Activated naive CD4-positive, alpha-beta T cell treated with anti-CD3 and anti-CD28 coated beads, Interleukin-2, amount 50 U/mL, for 16 hours (primary cell): ENCODE measurements at regions not wholly inside any gene's neighbourhood (a gene's known extent, or its start where the extent isn't known, plus 50 kb on each side); places are given as distances from the start of the nearest gene placed in this dataset.
"Not testable (repeated sequence)": the region's sequence is repeated elsewhere in the genome, so short reads cannot be mapped to it uniquely, and the experiment has no call there.

ENCODE experiments used
- DNase-seq: peaks from one replicate; pipeline ENCODE4 v3.0.0-alpha.2; 2020

DNA sequence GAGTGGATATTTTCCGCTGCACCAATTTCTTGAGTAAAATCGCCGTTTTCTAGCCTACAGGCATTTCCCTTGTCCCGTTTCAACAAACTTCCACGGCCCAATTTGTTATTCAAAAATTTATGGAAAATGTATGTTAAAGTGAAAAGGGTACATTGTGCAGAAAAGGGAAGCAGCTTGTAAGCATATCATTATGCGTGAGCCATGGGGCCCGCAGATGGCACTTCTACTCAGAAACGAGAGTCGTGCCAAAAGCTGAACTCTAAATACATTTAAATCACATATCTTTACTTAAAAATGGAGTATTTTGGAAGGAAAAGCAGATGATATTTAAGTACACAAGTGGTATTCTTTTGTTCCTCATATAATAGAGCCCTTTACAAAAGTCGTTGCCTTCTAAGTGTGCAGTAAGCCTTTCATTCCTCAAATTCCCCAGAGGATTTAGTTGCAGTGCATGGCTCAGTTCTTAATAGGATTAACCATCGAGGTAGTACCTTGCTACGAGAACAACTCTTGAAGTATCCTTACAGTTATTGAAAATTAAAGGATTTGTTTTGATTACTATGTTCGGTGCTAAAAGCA is 1227.2 kb upstream of the WWC1 start:
- no peak for DNase-seq

DNA sequence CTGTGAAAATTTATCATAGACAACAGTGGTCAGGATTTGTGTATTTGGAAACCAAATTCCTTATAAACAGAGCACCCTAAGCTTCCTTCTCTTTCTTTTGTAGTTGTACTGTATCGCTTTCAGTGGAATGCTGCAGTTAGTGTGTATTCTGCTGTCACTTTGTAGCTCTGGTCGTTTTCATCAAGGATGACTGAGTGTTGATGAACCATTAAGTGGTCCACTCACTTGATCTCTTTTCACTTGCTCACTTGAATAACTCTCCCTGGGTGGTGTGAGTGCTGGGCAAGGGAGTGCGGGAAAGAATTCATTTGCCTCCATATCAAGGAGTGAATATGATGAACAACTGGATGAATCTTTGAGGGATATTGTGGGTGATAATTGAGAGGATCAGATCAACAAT is 1225.7 kb upstream of the WWC1 start:
- no peak for DNase-seq

DNA sequence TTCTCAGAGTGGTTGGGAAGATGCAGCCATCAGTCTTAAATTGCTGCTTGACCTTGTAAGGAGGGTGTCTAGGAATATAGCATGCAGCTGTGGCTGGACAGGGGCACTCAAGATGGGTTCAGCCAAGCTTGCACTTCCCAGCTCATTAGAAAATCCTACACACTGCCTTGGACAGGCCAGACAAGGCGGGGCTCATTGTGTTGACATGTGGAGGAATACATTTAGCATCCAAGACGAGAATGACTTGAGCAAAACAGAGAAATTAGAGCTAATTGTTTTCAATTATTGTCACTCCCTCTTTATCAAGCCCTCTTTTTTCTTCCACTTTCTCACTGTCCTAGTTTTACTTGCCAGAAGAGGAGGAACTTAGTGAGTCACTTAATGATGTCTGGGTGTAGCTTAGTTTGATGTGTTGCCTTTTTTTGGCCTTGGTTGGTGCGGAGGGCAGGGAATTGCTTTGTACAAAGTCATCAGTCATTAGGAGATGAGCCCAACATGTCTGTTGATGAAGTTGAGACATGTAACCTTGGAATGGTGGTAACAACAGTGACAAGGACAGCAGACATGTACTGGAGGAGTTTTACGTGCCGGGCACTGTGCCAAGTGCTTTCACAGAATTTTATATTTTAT is 1219.3 kb upstream of the WWC1 start:
- no peak for DNase-seq

DNA sequence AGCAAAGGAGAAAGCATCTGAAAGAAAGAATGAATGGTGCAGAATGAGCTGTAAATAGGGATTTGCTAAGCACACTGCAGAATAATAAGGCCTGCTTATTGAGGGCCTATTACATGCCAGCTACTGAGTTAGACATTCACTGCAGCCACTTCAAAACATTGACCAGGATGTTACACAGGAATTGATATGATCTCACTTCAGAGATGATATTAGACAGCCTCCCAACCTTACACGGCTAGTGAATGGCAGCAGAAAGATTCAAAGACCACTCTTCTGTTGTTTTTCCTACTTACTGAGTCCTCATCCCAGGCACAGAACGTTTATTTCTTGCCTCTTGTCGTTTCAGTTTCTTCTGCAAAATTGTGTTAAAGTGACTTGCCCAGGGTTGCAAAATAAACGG is 1209.9 kb upstream of the WWC1 start:
- DNase-seq: no peak

DNA sequence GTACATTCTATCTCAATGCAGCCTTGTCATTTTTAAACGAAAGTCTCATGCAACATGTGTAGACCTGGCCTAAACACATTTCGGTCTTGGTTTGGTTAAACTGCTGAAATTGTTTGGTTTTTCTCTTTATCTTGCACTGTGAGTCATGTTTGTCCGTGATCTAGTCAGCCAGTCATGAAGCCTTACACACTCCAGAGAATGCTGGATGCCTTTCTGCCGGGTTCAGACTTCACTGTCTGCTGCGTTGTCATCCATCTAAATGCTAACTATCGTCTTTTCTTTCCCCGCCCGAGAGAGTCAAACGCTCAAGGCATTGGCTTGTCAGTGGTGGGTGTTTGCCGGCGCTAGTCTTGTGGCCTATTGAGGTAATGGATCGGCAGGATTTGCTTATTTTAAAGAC is 1194.6 kb upstream of the WWC1 start:
- no peak for DNase-seq

DNA sequence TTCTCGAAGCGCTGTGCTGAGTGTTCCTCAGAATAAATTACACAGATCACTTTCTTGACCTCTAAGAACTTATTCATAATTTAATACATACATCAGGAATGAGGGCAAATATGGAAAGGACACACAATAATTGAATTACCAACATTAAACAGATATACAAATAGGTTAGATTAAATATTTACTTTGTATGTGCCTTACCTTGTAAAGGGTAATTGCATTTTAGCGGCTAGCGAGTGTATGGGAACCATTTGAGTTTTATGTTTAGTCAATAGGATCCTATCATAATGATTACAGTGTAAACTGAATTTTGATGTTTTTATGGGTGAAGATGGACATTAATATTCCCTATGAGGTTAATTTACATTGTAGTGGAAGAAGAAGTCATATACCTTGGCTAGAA is 1187.1 kb upstream of the WWC1 start:
- DNase-seq: no peak

DNA sequence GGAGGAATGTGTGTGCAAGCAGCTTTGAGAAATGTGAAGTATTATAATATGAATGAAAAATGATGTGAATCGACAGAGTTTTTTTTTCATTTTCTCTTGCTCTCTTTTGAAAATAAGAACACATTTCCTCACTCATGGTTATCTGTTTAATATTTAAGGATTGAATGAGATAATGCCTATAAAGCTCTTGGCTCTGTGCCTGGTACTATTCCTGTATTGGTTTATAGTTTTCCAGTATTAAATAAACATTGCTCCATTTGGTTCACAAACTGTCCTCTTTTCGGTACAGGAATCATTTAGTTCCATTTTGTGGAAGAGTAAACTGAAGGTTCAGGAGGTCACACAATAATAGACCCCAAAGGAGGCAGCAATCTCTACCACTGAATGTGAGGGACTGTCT is 1185.5 kb upstream of the WWC1 start:
- no peak for DNase-seq

DNA sequence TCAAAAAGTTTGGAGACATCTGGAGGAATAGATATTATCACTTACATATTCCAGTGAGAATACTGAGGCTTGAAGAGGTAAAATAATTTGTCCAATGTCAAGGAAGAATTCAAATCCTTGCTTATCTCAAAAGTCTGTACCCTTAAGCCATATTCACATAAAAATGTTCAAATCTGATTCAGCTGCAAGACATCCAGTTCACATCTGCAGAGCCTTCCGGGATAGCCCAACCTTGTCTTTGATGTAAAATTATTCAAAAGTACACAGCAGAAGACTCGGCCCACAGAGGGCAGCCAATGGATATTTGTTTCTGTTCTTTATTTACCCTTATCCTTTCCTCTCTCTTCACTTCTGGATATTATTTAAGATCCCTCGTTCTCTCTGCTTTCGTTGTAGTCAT is 1183.8 kb upstream of the WWC1 start:
- no peak for DNase-seq

DNA sequence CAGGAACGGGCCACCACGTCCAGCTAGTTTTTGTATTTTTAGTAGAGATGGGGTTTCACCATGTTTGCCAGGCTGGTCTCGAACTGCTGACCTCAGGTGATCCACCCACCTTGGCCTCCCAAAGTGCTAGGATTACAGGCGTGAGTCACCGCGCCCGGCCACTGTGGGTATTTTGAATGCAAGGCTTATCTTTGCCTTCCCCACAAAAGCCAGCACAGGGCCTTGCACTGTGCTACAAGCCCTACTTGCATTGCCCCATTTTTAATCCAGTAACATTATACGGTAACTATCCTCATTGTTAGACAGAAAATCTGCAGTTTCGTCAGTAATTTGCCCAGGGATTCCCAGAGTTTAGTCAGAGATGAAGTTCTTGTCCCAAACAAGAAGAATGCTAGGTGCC is 1183.2 kb upstream of the WWC1 start:
- not testable (repeated sequence) for DNase-seq

DNA sequence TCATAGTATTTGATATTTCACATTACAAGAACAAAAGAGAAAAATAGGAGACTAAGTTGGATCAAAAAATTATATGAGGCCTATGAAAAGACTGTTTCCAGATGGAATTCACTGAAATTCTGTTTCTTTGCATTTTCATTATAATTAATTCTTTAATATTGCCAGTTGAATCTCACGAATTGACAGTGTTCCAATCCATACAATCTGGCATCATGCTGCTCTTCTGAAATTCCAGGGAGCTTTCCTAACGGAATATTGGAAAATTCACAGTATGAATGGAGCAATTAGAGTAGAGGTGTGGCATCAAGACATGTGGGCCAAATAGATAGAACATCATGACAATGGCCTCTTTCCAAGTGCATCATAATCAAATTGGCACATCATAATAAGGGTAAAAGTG is 1178.9 kb upstream of the WWC1 start:
- DNase-seq: no peak

DNA sequence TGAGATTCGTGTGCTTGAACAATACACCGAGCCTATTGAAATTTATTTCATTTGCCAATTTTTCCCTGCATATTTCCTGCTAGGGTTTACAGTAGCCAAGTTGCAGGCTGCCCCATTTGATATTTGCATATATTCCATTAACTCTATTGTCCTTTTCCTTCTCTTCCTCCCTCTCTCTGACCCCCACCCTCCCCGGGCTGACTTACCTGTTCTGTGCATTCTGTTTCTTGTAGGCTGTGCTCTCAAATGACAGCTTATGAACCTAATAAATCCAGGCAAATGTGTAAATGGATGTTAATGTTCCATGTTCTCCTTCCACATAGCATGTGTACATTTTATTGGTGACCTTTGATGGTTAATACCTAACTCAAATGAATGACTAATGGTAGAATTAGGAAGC is 1169.2 kb upstream of the WWC1 start:
- no peak for DNase-seq

DNA sequence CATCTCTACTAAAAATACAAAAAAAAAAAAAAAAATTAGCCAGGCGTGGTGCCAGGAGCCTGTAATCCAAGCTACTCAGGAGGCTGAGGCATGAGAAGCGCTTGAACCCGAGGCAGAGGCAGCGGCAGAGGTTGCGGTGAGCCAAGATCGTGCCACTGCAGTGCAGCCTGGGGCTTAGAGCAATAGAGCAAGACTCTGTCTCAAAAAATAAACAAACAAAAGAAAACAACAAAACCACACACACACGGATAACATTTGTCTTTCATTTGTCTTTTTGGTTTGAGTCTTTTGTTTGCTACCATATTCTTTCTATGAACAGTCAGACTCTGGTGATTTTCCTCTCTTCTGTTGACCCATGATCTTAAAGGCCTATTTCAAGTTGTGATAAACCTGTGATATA is 1168.3 kb upstream of the WWC1 start:
- no peak for DNase-seq

DNA sequence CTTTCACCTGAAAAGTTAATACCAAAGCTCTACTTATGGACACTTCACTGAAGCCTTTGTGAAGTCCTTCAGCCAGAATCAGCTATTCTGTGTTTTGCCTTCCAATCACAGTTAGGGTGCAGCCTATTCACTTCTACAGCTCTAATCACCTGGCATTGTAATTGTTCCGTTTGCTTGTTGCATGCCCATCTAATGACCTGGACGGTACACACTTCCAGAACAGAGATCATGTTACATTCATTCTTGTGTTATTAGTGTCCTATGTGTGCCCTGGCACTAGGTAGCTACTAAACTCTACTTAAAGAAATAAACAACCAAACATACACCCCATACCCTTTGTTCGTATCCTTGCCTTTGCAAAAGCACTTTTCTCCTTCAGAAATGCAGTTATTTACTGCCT is 1162.9 kb upstream of the WWC1 start:
- DNase-seq: no peak

DNA sequence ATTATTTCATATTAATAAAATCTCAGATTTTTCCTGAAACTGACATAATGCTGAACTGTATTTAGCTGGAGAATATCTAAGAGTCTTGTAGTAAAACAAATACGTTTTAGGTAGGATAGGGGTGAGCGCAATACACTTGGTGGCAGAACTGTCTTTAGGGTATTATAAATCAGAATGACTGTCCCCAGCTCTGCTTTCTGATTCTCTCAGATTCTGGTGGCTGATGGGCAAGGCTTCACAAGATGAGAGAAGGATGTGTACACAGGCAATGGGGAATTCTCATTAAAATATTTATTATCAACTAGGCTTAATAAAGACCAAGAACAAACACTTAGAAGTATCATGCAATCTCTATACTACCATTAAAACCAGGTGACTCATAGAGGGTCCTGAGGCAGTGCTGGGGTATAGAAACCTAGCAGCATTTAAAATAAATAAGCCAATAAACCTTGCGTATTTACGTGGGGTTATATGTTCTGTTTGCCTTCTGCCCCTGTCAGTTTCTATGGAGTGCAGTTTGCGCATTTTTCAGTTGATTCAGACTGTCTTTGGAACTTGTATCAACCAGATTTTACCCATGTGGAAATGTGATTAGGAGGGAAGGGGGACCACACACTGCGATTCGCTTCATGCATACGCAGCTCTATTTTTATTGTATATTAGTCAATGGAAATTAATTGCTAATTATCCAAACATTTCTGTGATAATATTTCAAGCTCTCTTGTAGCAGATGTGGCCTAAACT is 1150.7 kb upstream of the WWC1 start:
- no peak for DNase-seq

DNA sequence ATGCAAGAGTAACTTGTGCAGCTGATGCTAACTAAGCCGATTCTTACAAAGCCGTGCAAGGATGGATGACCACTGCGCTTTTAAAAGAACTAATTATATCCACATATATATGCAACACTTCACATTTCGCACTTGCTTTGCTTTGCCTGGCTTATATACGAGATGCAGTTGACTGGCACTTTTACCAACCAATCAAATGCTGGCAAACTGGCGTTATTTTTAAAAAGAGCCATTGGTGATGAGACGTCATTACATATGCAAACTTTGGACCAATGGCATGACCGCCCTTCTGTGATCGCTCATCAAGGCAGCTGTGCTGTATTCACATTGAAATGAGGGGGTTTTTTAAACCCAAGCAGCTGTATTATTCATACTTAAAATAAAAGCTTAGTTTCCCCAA is 1147.7 kb upstream of the WWC1 start:
- no peak for DNase-seq

DNA sequence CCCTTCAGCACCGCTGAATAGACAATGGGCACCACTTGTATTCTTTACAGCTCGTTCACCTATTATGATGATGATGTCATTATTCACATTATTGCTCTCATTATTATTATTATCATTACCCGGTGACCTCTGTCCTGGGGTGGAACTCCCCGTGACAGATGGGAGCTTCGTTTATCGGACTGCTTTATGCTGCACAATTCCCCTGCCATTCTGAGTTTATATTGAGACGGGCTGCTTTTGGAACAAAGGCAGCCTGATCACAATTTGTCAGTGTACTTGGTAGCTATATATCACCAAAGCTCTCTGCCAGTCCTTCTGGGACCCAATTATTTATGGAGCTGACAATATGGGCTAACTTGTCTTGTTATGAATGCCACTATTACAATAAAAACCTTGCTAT is 1145.6 kb upstream of the WWC1 start:
- DNase-seq: no peak

DNA sequence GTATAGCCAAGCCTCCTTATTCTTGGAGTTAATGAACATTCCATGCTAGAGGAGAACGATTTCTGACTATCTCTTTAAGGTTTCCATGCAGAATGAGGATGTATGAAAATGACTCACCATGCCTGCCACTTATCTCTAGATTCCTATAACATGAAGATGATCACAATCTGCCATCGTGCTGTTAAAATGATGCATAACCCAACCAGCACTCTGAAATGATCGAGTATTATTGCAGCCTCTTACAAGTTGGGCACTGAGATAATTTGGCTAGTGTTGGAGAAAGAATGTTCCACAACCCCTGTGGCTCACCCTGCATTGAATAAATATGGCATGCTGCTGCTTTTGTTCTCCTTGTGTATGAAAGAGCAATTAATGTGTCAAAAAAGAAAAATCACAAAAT is 1143.6 kb upstream of the WWC1 start:
- DNase-seq: no peak

DNA sequence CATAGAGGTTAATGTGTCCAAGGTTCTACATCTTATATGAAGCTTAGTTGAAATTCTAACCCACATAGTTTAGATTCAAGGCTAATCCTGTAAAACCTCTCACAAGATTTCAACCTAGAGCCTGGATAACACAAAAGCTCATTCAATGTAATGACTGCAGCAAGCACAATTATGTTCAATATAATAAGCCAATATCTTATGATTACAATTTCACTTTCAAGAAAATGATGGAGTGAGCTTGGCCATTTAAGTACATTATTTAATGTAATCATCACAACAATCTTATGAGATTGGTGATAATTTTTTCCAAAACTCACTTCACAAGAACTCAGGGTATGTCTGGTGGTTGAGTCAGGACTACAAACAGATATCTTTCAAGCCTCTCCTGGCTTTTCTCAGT is 1140.8 kb upstream of the WWC1 start:
- no peak for DNase-seq

DNA sequence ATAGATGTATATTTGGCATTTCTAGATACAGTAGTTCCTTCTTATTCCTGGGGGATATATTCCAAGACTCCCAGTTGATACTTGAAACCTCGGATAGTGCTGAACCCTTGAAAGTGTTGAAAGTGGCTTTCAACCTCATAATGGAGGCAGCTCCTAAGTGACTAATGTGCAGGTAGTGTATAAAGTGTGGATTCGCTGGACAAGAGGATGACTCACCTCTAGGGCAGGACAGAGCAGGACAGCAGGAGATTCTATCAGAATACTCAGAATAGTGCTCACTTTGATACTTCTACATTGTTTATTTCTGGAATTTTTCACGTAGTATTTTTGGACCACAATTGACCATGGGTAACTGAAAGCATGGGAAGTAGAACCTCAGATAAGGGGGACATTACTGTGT is 1138.9 kb upstream of the WWC1 start:
- DNase-seq: no peak

DNA sequence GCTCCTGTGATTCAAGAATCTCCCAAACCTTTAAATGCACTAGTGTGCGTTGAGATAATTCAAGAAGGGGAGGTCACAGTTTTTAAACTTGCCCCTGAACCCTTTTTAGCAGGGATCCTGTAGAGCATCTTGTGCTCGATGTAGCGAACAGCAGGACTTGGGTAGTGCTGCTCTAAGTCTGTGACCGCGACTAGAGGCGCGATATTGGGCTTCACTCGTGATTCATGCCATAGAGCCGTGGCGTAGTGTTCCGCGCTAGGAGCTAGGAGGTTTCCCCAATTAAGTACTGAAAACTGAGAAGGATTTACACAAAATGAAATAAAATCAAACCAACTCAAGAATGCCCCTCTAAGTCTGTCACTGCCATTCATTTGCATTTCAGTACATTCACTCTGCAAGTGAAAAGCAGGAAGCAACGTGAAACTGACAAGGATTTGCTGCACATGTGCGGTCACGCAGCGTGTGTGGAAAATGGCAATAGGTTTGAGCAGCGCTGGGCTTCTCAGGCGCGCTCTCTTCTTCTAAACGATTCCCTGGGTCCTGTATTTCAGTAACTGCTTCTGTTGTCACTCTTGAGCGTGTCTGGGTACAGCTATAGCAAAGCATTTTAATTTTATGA is 1135.9 kb upstream of the WWC1 start:
- DNase-seq: no peak

DNA sequence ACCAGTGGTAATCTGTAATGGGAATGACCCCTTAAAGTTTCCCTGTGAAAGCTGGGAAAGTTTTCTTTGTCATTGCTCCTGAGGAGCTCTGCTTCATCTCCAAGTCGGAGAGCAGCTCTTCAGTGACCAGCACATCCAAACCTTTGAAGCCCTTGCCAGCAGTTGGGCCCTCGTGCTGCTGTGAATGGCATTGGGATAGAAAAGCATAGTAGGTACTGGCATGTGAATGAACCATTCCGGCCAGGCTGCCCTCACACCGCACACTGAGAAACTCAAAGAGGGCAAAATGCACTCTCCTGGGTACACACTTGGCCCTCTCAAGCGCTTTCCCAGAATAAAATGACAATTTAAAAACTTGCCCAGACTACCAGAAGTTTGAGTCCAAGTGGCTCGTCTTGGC is 1135.0 kb upstream of the WWC1 start:
- DNase-seq: no peak

DNA sequence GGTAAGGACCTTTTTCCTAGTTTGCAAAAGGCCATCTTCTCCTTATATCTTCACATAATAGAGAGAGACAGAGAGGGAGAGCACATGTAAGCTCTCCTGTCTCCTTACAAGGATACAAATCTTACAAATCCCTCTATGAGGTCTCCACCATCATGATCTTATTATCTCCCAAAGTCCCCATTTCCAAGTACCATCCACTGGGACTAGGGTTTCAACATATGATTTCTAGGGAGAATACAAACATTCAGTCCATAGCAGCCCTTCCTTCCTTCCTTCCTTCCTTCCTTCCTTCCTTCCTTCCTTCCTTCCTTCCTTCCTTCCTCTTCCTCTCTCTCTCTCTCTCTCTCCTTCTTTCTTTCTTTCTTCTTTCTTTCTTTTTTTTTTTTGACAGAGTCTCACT is 1132.9 kb upstream of the WWC1 start:
- no peak for DNase-seq

DNA sequence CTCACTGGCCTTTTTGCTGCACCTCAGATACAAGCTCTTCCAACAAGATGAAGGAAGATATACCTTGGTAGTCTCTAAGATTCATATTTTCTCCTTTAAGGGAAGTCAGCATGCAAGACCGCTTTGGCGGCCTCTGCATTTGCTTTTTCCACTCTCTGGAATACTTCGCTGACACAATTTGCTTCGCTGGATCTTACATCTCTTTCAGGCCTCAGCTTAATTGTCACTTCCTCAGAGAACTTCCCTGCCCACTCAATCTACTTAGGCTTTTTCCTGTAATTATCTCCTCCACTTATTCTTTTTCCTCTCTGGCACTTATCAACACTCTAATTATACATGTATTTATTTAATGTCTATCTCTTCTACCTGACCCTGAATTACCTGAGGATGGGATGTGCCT is 1131.1 kb upstream of the WWC1 start:
- no peak for DNase-seq

DNA sequence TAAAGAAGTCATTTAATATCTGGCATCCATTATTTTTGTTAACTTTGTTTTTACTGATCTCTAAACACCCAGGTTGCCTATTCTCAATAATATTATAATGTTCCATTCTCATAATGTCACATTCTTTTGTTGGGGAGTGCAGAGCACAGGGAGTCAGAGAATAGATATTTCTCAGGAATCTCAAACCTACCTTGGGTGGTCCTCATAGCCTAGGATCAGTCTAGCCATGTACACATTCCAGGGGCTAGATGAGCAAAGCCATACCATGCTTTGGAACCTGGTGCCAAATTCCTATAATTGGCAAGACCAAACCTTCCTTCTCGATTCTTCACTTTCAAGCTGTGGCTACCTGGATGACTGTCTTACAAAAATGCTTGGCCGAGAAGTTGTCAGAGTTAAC is 1124.7 kb upstream of the WWC1 start:
- DNase-seq: no peak
